ENCODE measurements at regions not wholly inside any gene's neighbourhood (a gene's known extent, or its start where the extent isn't known, plus 50 kb on each side); places are given as distances from the start of the nearest gene placed in this dataset.
A peak's percentile ranks its signal among the peaks of the same experiment; 100 is the strongest.

- no peaks in the 10 kb centered on the region for H3K4me1 Mint-ChIP-seq (ENCODE audit: low read depth)
- peaks cover 24% of the 10 kb centered on the region for H3K27me3 Mint-ChIP-seq
- no peak overlapping the region for H3K27ac Mint-ChIP-seq
- no peak for DNase-seq
- H3K9me3 Mint-ChIP-seq = no peaks in the 10 kb centered on the region
- no peak overlapping the region for H3K4me3 Mint-ChIP-seq
- H3K36me3 Mint-ChIP-seq (ENCODE audit: low read depth) = no peaks in the 10 kb centered on the region
Observed at GRCh38 chr2:129847043-129847442, 132.4 kb upstream of the RAB6C start.

- no peaks in the 10 kb centered on the region for H3K36me3 Mint-ChIP-seq (ENCODE audit: low read depth)
- H3K4me3 Mint-ChIP-seq = no peak overlapping the region
- DNase-seq = peak; percentile 32
- H3K27me3 Mint-ChIP-seq = peaks cover 23% of the 10 kb centered on the region
- H3K9me3 Mint-ChIP-seq = no peaks in the 10 kb centered on the region
- H3K4me1 Mint-ChIP-seq (ENCODE audit: low read depth) = no peaks in the 10 kb centered on the region
- H3K27ac Mint-ChIP-seq = no peak overlapping the region
Observed at GRCh38 chr2:129849559-129850160, 129.8 kb upstream of the RAB6C start.

GRCh38 chr2:129857200-129857599 lies 122.3 kb upstream of the RAB6C start:
- Mint-ChIP-seq H3K4me3 (no peak overlapping the region), H3K27me3 (peaks cover 4% of the 10 kb centered on the region), H3K9me3 (peaks cover 4% of the 10 kb centered on the region), H3K4me1 (ENCODE audit: low read depth) (no peaks in the 10 kb centered on the region), H3K27ac (no peak overlapping the region), H3K36me3 (ENCODE audit: low read depth) (no peaks in the 10 kb centered on the region)
- DNase-seq = no peak

- no peak for DNase-seq
- Mint-ChIP-seq H3K36me3 (ENCODE audit: low read depth) (no peaks in the 10 kb centered on the region), H3K4me1 (ENCODE audit: low read depth) (no peaks in the 10 kb centered on the region), H3K4me3 (no peak overlapping the region), H3K27me3 (peaks cover 4% of the 10 kb centered on the region), H3K9me3 (peaks cover 4% of the 10 kb centered on the region), H3K27ac (no peak overlapping the region)
Observed at GRCh38 chr2:129859175-129859574, 120.3 kb upstream of the RAB6C start.

GRCh38 chr2:129860088-129860487 lies 119.4 kb upstream of the RAB6C start:
- H3K27ac Mint-ChIP-seq = no peak overlapping the region
- no peaks in the 10 kb centered on the region for H3K4me1 Mint-ChIP-seq (ENCODE audit: low read depth)
- no peaks in the 10 kb centered on the region for H3K36me3 Mint-ChIP-seq (ENCODE audit: low read depth)
- H3K4me3 Mint-ChIP-seq = no peak overlapping the region
- DNase-seq = no peak
- H3K27me3 Mint-ChIP-seq = peaks cover 4% of the 10 kb centered on the region
- peaks cover 4% of the 10 kb centered on the region for H3K9me3 Mint-ChIP-seq

GRCh38 chr2:129861666-129862288 lies 117.7 kb upstream of the RAB6C start:
- Mint-ChIP-seq H3K4me3 (no peak overlapping the region), H3K36me3 (ENCODE audit: low read depth) (no peaks in the 10 kb centered on the region), H3K4me1 (ENCODE audit: low read depth) (no peaks in the 10 kb centered on the region), H3K27me3 (no peaks in the 10 kb centered on the region), H3K27ac (no peak overlapping the region), H3K9me3 (no peaks in the 10 kb centered on the region)
- no peak for DNase-seq

GRCh38 chr2:129862668-129863067 lies 116.8 kb upstream of the RAB6C start:
- Mint-ChIP-seq H3K4me1 (ENCODE audit: low read depth) (no peaks in the 10 kb centered on the region), H3K27ac (no peak overlapping the region), H3K27me3 (no peaks in the 10 kb centered on the region), H3K4me3 (no peak overlapping the region), H3K9me3 (no peaks in the 10 kb centered on the region), H3K36me3 (ENCODE audit: low read depth) (no peaks in the 10 kb centered on the region)
- no peak for DNase-seq

- DNase-seq = no peak
- Mint-ChIP-seq H3K27ac (no peak overlapping the region), H3K4me3 (no peak overlapping the region), H3K9me3 (no peaks in the 10 kb centered on the region), H3K27me3 (no peaks in the 10 kb centered on the region), H3K36me3 (ENCODE audit: low read depth) (no peaks in the 10 kb centered on the region), H3K4me1 (ENCODE audit: low read depth) (no peaks in the 10 kb centered on the region)
Observed at GRCh38 chr2:129863350-129863749, 116.1 kb upstream of the RAB6C start.

GRCh38 chr2:129864719-129865118 lies 114.7 kb upstream of the RAB6C start:
- H3K4me3 Mint-ChIP-seq = no peak overlapping the region
- no peak overlapping the region for H3K27ac Mint-ChIP-seq
- no peaks in the 10 kb centered on the region for H3K9me3 Mint-ChIP-seq
- no peaks in the 10 kb centered on the region for H3K36me3 Mint-ChIP-seq (ENCODE audit: low read depth)
- no peak for DNase-seq
- no peaks in the 10 kb centered on the region for H3K27me3 Mint-ChIP-seq
- H3K4me1 Mint-ChIP-seq (ENCODE audit: low read depth) = no peaks in the 10 kb centered on the region

GRCh38 chr2:129865976-129866375 lies 113.5 kb upstream of the RAB6C start:
- Mint-ChIP-seq H3K36me3 (ENCODE audit: low read depth) (no peaks in the 10 kb centered on the region), H3K4me1 (ENCODE audit: low read depth) (no peaks in the 10 kb centered on the region), H3K27me3 (no peaks in the 10 kb centered on the region), H3K27ac (no peak overlapping the region), H3K9me3 (no peaks in the 10 kb centered on the region), H3K4me3 (no peak overlapping the region)
- DNase-seq = no peak

- H3K27me3 Mint-ChIP-seq = no peaks in the 10 kb centered on the region
- no peaks in the 10 kb centered on the region for H3K9me3 Mint-ChIP-seq
- DNase-seq = no peak
- no peaks in the 10 kb centered on the region for H3K36me3 Mint-ChIP-seq (ENCODE audit: low read depth)
- no peaks in the 10 kb centered on the region for H3K4me1 Mint-ChIP-seq (ENCODE audit: low read depth)
- H3K27ac Mint-ChIP-seq = no peak overlapping the region
- no peak overlapping the region for H3K4me3 Mint-ChIP-seq
Observed at GRCh38 chr2:129866391-129866790, 113.1 kb upstream of the RAB6C start.

- H3K36me3 Mint-ChIP-seq (ENCODE audit: low read depth) = no peaks in the 10 kb centered on the region
- DNase-seq = no peak
- no peaks in the 10 kb centered on the region for H3K27me3 Mint-ChIP-seq
- no peak overlapping the region for H3K4me3 Mint-ChIP-seq
- no peaks in the 10 kb centered on the region for H3K4me1 Mint-ChIP-seq (ENCODE audit: low read depth)
- H3K9me3 Mint-ChIP-seq = no peaks in the 10 kb centered on the region
- no peak overlapping the region for H3K27ac Mint-ChIP-seq
Observed at GRCh38 chr2:129868151-129868550, 111.3 kb upstream of the RAB6C start.

GRCh38 chr2:129870685-129871241 lies 108.7 kb upstream of the RAB6C start:
- Mint-ChIP-seq H3K27me3 (no peaks in the 10 kb centered on the region), H3K27ac (no peak overlapping the region), H3K9me3 (no peaks in the 10 kb centered on the region), H3K4me1 (ENCODE audit: low read depth) (no peaks in the 10 kb centered on the region), H3K4me3 (no peak overlapping the region), H3K36me3 (ENCODE audit: low read depth) (no peaks in the 10 kb centered on the region)
- no peak for DNase-seq

- DNase-seq = no peak
- Mint-ChIP-seq H3K27ac (no peak overlapping the region), H3K4me1 (ENCODE audit: low read depth) (peaks cover 9% of the 10 kb centered on the region), H3K27me3 (no peaks in the 10 kb centered on the region), H3K4me3 (no peak overlapping the region), H3K9me3 (no peaks in the 10 kb centered on the region), H3K36me3 (ENCODE audit: low read depth) (peaks cover 3% of the 10 kb centered on the region)
Observed at GRCh38 chr2:129872446-129872845, 107.0 kb upstream of the RAB6C start.

- no peak for DNase-seq
- peaks cover 11% of the 10 kb centered on the region for H3K4me1 Mint-ChIP-seq (ENCODE audit: low read depth)
Observed at GRCh38 chr2:129876541-129876940, 102.9 kb upstream of the RAB6C start.

More at GRCh38 chr2:129876541-129876940, 102.9 kb upstream of the RAB6C start:
- H3K27ac Mint-ChIP-seq = peak overlapping the region; percentile 93
- H3K9me3 Mint-ChIP-seq = no peaks in the 10 kb centered on the region
- peak overlapping the region; percentile 91 for H3K4me3 Mint-ChIP-seq
- H3K36me3 Mint-ChIP-seq (ENCODE audit: low read depth) = peaks cover 3% of the 10 kb centered on the region
- no peaks in the 10 kb centered on the region for H3K27me3 Mint-ChIP-seq
